Tibial artery (tissue), 4 donors: ENCODE measurements at regions not wholly inside any gene's neighbourhood (a gene's known extent, or its start where the extent isn't known, plus 50 kb on each side); places are given as distances from the start of the nearest gene placed in this dataset.

ENCODE experiments used
- DNase-seq, 2 donors: peaks; one replicate each; pipeline ENCODE4 v3.0.0-alpha.2; 2019
- H3K27ac ChIP-seq, 2 donors: fragments of 200-600 bp; sonication (generic) in 1 of 2; 1 replicate in 1 of 2; 2 replicates in 1 of 2; pipeline ENCODE4 v1.5.1; 2018 to 2019; ENCODE audit warnings: mild to moderate bottlenecking in 1 of 2
- H3K27me3 ChIP-seq, 2 donors: fragments of 200-600 bp; sonication (generic) in 1 of 2; one replicate each; pipeline versions ENCODE4 v1.5.1 to v1.6.0; 2016 to 2019
- H3K36me3 ChIP-seq, 3 donors: fragments of 200-600 bp; sonication (generic) in 2 of 3; one replicate each; pipeline ENCODE4 v1.5.1; 2016 to 2019; ENCODE audit warnings: mild to moderate bottlenecking in 2 of 3
- H3K4me1 ChIP-seq, 4 donors: fragments of 200-600 bp; sonication (generic) in 2 of 4; 1 replicate in 3 of 4; 2 replicates in 1 of 4; pipeline ENCODE4 v1.5.1; 2016 to 2019
- H3K4me3 ChIP-seq, 2 donors: fragments of 200-600 bp; sonication (generic) in 1 of 2; 1 replicate in 1 of 2; 2 replicates in 1 of 2; pipeline ENCODE4 v1.5.1; 2018 to 2019; ENCODE audit warnings: mild to moderate bottlenecking in 2 of 2
- H3K9me3 ChIP-seq, 3 donors: fragments of 200-600 bp; sonication (generic) in 1 of 3; one replicate each; pipeline ENCODE4 v1.5.1; 2016 to 2019
- CTCF ChIP-seq, 2 experiments: fragments of 200-600 bp in 1 of 2; fragments of 450-650 bp in 1 of 2; IDR thresholded peaks; one replicate each; pipeline ENCODE4 v1.5.1; 2017 to 2019; ENCODE audit warnings: antibody characterized with exemption in 2 of 2, mild to moderate bottlenecking in 1 of 2, moderate library complexity in 1 of 2
- intact Hi-C: fragments of 100-400 bp; cut with DNase I; formaldehyde crosslinking; loops from one replicate; pipeline ENCODE4 v1.15.0; 2023; ENCODE audit warnings: low total_unique reads

GRCh38 chr5:89299998-89300397 lies 417.0 kb upstream of the MEF2C start:
- no peaks in the 10 kb centered on the region for H3K27me3 ChIP-seq
- no peak for DNase-seq
- H3K9me3 ChIP-seq: no peaks in the 10 kb centered on the region
- intact Hi-C loops: no loop called here
- peaks cover 0 to 8% (median 0%) of the 10 kb centered on the region in 4 donors for H3K4me1 ChIP-seq
- no peak overlapping the region for H3K27ac ChIP-seq
- TF ChIP-seq CTCF (IDR thresholded peaks at IDR 0.05): no peak
- H3K4me3 ChIP-seq: no peak overlapping the region
- H3K36me3 ChIP-seq: no peaks in the 10 kb centered on the region

- Histone ChIP-seq H3K4me1 (peaks cover 0 to 8% (median 0%) of the 10 kb centered on the region in 4 donors), H3K4me3 (no peak overlapping the region), H3K27me3 (no peaks in the 10 kb centered on the region), H3K9me3 (no peaks in the 10 kb centered on the region), H3K36me3 (no peaks in the 10 kb centered on the region), H3K27ac (no peak overlapping the region)
- no peak for TF ChIP-seq CTCF (IDR thresholded peaks at IDR 0.05)
- intact Hi-C loops: no loop called here
- DNase-seq: no peak
These were observed 414.1 kb upstream of the MEF2C start for GRCh38 chr5:89297066-89297465.

- DNase-seq: no peak
- Histone ChIP-seq H3K4me3 (no peak overlapping the region), H3K27me3 (no peaks in the 10 kb centered on the region), H3K4me1 (peaks cover 0 to 8% (median 0%) of the 10 kb centered on the region in 4 donors), H3K27ac (no peak overlapping the region), H3K9me3 (no peaks in the 10 kb centered on the region), H3K36me3 (no peaks in the 10 kb centered on the region)
- no peak for TF ChIP-seq CTCF (IDR thresholded peaks at IDR 0.05)
- intact Hi-C loops: no loop called here
These were observed 410.8 kb upstream of the MEF2C start for GRCh38 chr5:89293810-89294209.

- intact Hi-C loops: no loop called here
- Histone ChIP-seq H3K4me3 (no peak overlapping the region), H3K27ac (no peak overlapping the region), H3K36me3 (no peaks in the 10 kb centered on the region), H3K9me3 (no peaks in the 10 kb centered on the region), H3K27me3 (no peaks in the 10 kb centered on the region), H3K4me1 (no peaks in the 10 kb centered on the region)
- TF ChIP-seq CTCF (IDR thresholded peaks at IDR 0.05): no peak
- DNase-seq: no peak
These were observed 409.5 kb upstream of the MEF2C start for GRCh38 chr5:89292487-89292886.

GRCh38 chr5:89289604-89290003 lies 406.6 kb upstream of the MEF2C start:
- no peak for DNase-seq
- Histone ChIP-seq H3K27ac (no peak overlapping the region), H3K27me3 (no peaks in the 10 kb centered on the region), H3K4me1 (no peaks in the 10 kb centered on the region), H3K36me3 (no peaks in the 10 kb centered on the region), H3K9me3 (no peaks in the 10 kb centered on the region), H3K4me3 (no peak overlapping the region)
- intact Hi-C loops: no loop called here
- TF ChIP-seq CTCF (IDR thresholded peaks at IDR 0.05): no peak

GRCh38 chr5:89287964-89288363 lies 405.0 kb upstream of the MEF2C start:
- no peak overlapping the region for H3K27ac ChIP-seq
- no peak overlapping the region for H3K4me3 ChIP-seq
- H3K4me1 ChIP-seq: no peaks in the 10 kb centered on the region
- intact Hi-C loops: no loop called here
- no peaks in the 10 kb centered on the region for H3K36me3 ChIP-seq
- DNase-seq: no peak
- H3K9me3 ChIP-seq: no peaks in the 10 kb centered on the region
- TF ChIP-seq CTCF (IDR thresholded peaks at IDR 0.05): no peak
- no peaks in the 10 kb centered on the region for H3K27me3 ChIP-seq
